SK-N-SH (cell line): ENCODE measurements at regions not wholly inside any gene's neighbourhood (a gene's known extent, or its start where the extent isn't known, plus 50 kb on each side); places are given as distances from the start of the nearest gene placed in this dataset.

Source experiments
- CTCF ChIA-PET: fragments of 300-600, 350-600 bp; formaldehyde crosslinking; extraction: SDS; loops from one replicate; lab custom pipeline; 2021; lab: Yijun Ruan, JAX
- POLR2A ChIA-PET: fragments of 350-600 bp; sonication (Branson Sonifier 250); formaldehyde crosslinking; extraction: SDS; loops from one replicate; lab custom pipeline; 2020; ENCODE audit warnings: antibody characterized with exemption, inconsistent platforms; lab: Yijun Ruan, JAX
- DNase-seq: peaks from one replicate; pipeline ENCODE4 v3.0.0; 2012
- H2AFZ ChIP-seq: fragments of 200-600 bp; sonication (generic); 2 replicates; pipeline ENCODE4 v1.8.1; 2016; ENCODE audit warnings: antibody characterized with exemption, mild to moderate bottlenecking, low read depth
- H3F3A ChIP-seq: fragments of 200-600 bp; sonication (generic); replicated peaks from 2 replicates; pipeline ENCODE3; 2016; ENCODE audit warnings: antibody characterized with exemption, mild to moderate bottlenecking; ENCODE audit not compliant: insufficient read depth
- H3K27ac ChIP-seq, 2 experiments: fragments of 200-500 bp in 1 of 2; fragments of 200-600 bp in 1 of 2; sonication (Bioruptor generic) in 1 of 2; sonication (generic), shearing (Covaris generic) in 1 of 2; 2 replicates each; pipeline versions ENCODE4 v1.5.1 to v1.6.1; 2014 to 2016; ENCODE audit warnings: low read depth in 2 of 2, inconsistent platforms in 1 of 2, low read length in 1 of 2, mild to moderate bottlenecking in 1 of 2, mixed read lengths in 1 of 2
- H3K27me3 ChIP-seq: fragments of 200-600 bp; sonication (generic), shearing (Covaris generic); 2 replicates; pipeline ENCODE4 v1.6.1; 2016; ENCODE audit warnings: mixed run types; ENCODE audit not compliant: insufficient read depth
- H3K36me3 ChIP-seq, 2 experiments: fragments of 200-500 bp in 1 of 2; fragments of 200-600 bp in 1 of 2; sonication (Bioruptor generic) in 1 of 2; sonication (generic) in 1 of 2; replicated peaks in 1 of 2; 2 replicates each; pipeline versions ENCODE3 to v1.5.1; 2014 to 2016; ENCODE audit warnings: low read length in 1 of 2, mild to moderate bottlenecking in 1 of 2; ENCODE audit not compliant: insufficient read depth in 2 of 2, control insufficient read depth in 1 of 2
- H3K4me1 ChIP-seq, 2 experiments: fragments of 200-500 bp in 1 of 2; fragments of 200-600 bp in 1 of 2; sonication (Bioruptor generic) in 1 of 2; sonication (generic), shearing (Covaris generic) in 1 of 2; 2 replicates each; pipeline versions ENCODE4 v1.5.1 to v1.6.1; 2014 to 2016; ENCODE audit warnings: low read depth in 1 of 2, low read length in 1 of 2, mixed run types in 1 of 2; ENCODE audit not compliant: insufficient read depth in 2 of 2, control insufficient read depth in 1 of 2
- H3K4me2 ChIP-seq: fragments of 200-600 bp; sonication (generic), shearing (Covaris generic); 2 replicates; pipeline ENCODE4 v1.6.1; 2017; ENCODE audit warnings: mixed run types
- H3K4me3 ChIP-seq, 2 experiments: fragments of 200-500 bp in 1 of 2; fragments of 200-600 bp in 1 of 2; sonication (Bioruptor generic) in 1 of 2; sonication (generic), shearing (Covaris generic) in 1 of 2; 2 replicates each; pipeline versions ENCODE4 v1.5.1 to v1.8.1; 2014 to 2016; ENCODE audit warnings: low read depth in 2 of 2, inconsistent platforms in 1 of 2, low read length in 1 of 2, mild to moderate bottlenecking in 1 of 2, mixed read lengths in 1 of 2, moderate library complexity in 1 of 2
- H3K79me2 ChIP-seq: fragments of 200-600 bp; sonication (generic); 2 replicates; pipeline ENCODE4 v1.8.1; 2017; ENCODE audit warnings: mild to moderate bottlenecking; ENCODE audit not compliant: insufficient read depth
- H3K9ac ChIP-seq: fragments of 200-600 bp; sonication (generic); 2 replicates; pipeline ENCODE4 v1.6.1; 2017; ENCODE audit warnings: mixed run types
- H3K9me2 ChIP-seq: fragments of 200-600 bp; sonication (generic); 2 replicates; pipeline ENCODE4 v1.6.1; 2017; ENCODE audit warnings: mixed run types
- H3K9me3 ChIP-seq: fragments of 200-600 bp; sonication (generic); 2 replicates; pipeline ENCODE4 v1.6.1; 2017; ENCODE audit warnings: mixed run types, mild to moderate bottlenecking, moderate library complexity
- H4K20me1 ChIP-seq: fragments of 200-600 bp; sonication (generic); 2 replicates; pipeline ENCODE4 v1.6.1; 2017; ENCODE audit warnings: mild to moderate bottlenecking, mixed run types; ENCODE audit not compliant: insufficient read depth
- ELF1 ChIP-seq: IDR thresholded peaks from 2 replicates; pipeline ENCODE4 v1.4.0; 2012
- EP300 ChIP-seq, 2 experiments: IDR thresholded peaks; 2 replicates each; pipeline versions ENCODE4 v1.4.0 to v1.6.1; 2012; ENCODE audit warnings: borderline replicate concordance in 1 of 2, low read depth in 1 of 2, low read length in 1 of 2
- FOXM1 ChIP-seq: IDR thresholded peaks from 2 replicates; pipeline ENCODE4 v1.4.0; 2012; ENCODE audit warnings: low read depth, mild to moderate bottlenecking
- GABPA ChIP-seq: IDR thresholded peaks from 2 replicates; pipeline ENCODE4 v1.4.0; 2012; ENCODE audit warnings: low read depth, mild to moderate bottlenecking
- RAD21 ChIP-seq: IDR thresholded peaks from 2 replicates; pipeline ENCODE4 v1.6.1; 2012; ENCODE audit warnings: mild to moderate bottlenecking, low read length
- RFX5 ChIP-seq: IDR thresholded peaks from 2 replicates; pipeline ENCODE4 v1.6.1; 2012; ENCODE audit warnings: mild to moderate bottlenecking, improper control_type of control experiment, low read length
- RXRA ChIP-seq: IDR thresholded peaks from 2 replicates; pipeline ENCODE4 v1.4.0; 2012; ENCODE audit warnings: low read depth, mild to moderate bottlenecking, borderline replicate concordance
- SIN3A ChIP-seq: IDR thresholded peaks from 2 replicates; pipeline ENCODE4 v1.6.1; 2012; ENCODE audit warnings: low read depth, mild to moderate bottlenecking, low read length, moderate library complexity, borderline replicate concordance
- SMC3 ChIP-seq: IDR thresholded peaks from 2 replicates; pipeline ENCODE4 v1.6.1; 2012; ENCODE audit warnings: low read depth, low read length, improper control_type of control experiment
- TAF1 ChIP-seq: IDR thresholded peaks from 2 replicates; pipeline ENCODE4 v1.6.1; 2012; ENCODE audit warnings: low read depth, mild to moderate bottlenecking, low read length, moderate library complexity, borderline replicate concordance
- YY1 ChIP-seq: IDR thresholded peaks from 2 replicates; pipeline ENCODE4 v1.4.0; 2012; ENCODE audit warnings: low read depth, mild to moderate bottlenecking
- WGBS: methylation state at CpG from one replicate; pipeline ENCODE4 v1.1.6; 2017; ENCODE audit warnings: low lambda C conversion rate; 5-methylcytosine and 5-hydroxymethylcytosine counted together
- TF ChIP-seq, protein P1 (sequence below): fragments of 150-350 bp; IDR thresholded peaks from 2 replicates; pipeline ENCODE4 v1.6.1; 2017; ENCODE audit warnings: antibody characterized with exemption, low read length, low read depth, borderline replicate concordance
- TF ChIP-seq, protein P2 (sequence below): IDR thresholded peaks from 2 replicates; pipeline ENCODE4 v1.4.0; 2012; ENCODE audit warnings: low read depth, borderline replicate concordance
- TF ChIP-seq, protein P3 (sequence below): IDR thresholded peaks from 2 replicates; pipeline ENCODE4 v1.6.1; 2012; ENCODE audit warnings: mild to moderate bottlenecking, low read depth, low read length, moderate library complexity
- TF ChIP-seq, protein P4 (sequence below): IDR thresholded peaks from 2 replicates; pipeline ENCODE4 v1.4.0; 2012; ENCODE audit warnings: low read depth

DNA sequence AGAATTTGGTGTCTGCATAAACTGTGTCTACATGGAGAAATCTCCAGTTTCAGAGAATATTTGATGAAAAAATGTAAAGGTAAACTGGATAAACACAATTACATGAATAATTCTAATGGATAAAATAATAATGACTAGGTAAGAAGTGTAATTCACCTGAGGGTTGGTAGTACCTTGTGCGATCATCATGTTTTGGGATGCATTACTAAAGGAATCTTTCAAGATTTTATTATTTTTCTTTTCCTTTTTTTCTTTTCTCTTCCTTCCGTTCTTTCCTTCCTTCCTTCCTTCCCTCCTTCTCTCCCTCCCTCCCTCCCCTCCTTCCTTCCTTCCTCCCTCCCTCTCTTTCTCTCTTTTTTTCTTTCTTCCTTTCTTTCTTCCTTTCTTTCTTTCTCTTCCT lies 818.7 kb downstream of the LTN1 start:
- H4K20me1 ChIP-seq = no peaks in the 10 kb centered on the region
- H3K4me1 ChIP-seq = no peaks in the 10 kb centered on the region; a peak in 1 of 4 replicates
- no peaks in the 10 kb centered on the region for H3K27me3 ChIP-seq
- no peaks in the 10 kb centered on the region for H3K36me3 ChIP-seq
- TF ChIP-seq GABPA = no peak
- no peak for TF ChIP-seq YY1
- TF ChIP-seq RFX5 = no peak
- TF ChIP-seq RAD21 = no peak
- TF ChIP-seq, protein P1, sequence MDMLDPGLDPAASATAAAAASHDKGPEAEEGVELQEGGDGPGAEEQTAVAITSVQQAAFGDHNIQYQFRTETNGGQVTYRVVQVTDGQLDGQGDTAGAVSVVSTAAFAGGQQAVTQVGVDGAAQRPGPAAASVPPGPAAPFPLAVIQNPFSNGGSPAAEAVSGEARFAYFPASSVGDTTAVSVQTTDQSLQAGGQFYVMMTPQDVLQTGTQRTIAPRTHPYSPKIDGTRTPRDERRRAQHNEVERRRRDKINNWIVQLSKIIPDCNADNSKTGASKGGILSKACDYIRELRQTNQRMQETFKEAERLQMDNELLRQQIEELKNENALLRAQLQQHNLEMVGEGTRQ = no peak
- TF ChIP-seq, protein P2, sequence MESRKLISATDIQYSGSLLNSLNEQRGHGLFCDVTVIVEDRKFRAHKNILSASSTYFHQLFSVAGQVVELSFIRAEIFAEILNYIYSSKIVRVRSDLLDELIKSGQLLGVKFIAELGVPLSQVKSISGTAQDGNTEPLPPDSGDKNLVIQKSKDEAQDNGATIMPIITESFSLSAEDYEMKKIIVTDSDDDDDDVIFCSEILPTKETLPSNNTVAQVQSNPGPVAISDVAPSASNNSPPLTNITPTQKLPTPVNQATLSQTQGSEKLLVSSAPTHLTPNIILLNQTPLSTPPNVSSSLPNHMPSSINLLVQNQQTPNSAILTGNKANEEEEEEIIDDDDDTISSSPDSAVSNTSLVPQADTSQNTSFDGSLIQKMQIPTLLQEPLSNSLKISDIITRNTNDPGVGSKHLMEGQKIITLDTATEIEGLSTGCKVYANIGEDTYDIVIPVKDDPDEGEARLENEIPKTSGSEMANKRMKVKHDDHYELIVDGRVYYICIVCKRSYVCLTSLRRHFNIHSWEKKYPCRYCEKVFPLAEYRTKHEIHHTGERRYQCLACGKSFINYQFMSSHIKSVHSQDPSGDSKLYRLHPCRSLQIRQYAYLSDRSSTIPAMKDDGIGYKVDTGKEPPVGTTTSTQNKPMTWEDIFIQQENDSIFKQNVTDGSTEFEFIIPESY = no peak
- TF ChIP-seq EP300 (IDR thresholded peaks at IDR 0.05; ENCODE audit: borderline replicate concordance in 1 of 2, low read depth in 1 of 2, low read length in 1 of 2) = no peak
- TF ChIP-seq, protein P3, sequence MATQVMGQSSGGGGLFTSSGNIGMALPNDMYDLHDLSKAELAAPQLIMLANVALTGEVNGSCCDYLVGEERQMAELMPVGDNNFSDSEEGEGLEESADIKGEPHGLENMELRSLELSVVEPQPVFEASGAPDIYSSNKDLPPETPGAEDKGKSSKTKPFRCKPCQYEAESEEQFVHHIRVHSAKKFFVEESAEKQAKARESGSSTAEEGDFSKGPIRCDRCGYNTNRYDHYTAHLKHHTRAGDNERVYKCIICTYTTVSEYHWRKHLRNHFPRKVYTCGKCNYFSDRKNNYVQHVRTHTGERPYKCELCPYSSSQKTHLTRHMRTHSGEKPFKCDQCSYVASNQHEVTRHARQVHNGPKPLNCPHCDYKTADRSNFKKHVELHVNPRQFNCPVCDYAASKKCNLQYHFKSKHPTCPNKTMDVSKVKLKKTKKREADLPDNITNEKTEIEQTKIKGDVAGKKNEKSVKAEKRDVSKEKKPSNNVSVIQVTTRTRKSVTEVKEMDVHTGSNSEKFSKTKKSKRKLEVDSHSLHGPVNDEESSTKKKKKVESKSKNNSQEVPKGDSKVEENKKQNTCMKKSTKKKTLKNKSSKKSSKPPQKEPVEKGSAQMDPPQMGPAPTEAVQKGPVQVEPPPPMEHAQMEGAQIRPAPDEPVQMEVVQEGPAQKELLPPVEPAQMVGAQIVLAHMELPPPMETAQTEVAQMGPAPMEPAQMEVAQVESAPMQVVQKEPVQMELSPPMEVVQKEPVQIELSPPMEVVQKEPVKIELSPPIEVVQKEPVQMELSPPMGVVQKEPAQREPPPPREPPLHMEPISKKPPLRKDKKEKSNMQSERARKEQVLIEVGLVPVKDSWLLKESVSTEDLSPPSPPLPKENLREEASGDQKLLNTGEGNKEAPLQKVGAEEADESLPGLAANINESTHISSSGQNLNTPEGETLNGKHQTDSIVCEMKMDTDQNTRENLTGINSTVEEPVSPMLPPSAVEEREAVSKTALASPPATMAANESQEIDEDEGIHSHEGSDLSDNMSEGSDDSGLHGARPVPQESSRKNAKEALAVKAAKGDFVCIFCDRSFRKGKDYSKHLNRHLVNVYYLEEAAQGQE = no peak
- no peak for TF ChIP-seq SIN3A
- no peak for TF ChIP-seq TAF1
- no peak for TF ChIP-seq ELF1
- no peak for TF ChIP-seq SMC3
- TF ChIP-seq, protein P4, sequence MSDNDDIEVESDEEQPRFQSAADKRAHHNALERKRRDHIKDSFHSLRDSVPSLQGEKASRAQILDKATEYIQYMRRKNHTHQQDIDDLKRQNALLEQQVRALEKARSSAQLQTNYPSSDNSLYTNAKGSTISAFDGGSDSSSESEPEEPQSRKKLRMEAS = no peak
- TF ChIP-seq RXRA = no peak
- TF ChIP-seq FOXM1 = no peak
- H3K79me2 ChIP-seq = no peaks in the 10 kb centered on the region
- H3F3A ChIP-seq = no peaks in the 10 kb centered on the region
- H3K27ac ChIP-seq = no peak overlapping the region
- no peak overlapping the region for H2AFZ ChIP-seq
- no peak overlapping the region for H3K4me2 ChIP-seq
- H3K9me3 ChIP-seq = no peaks in the 10 kb centered on the region
- WGBS = 71% methylated on average over 2 of the region's 2 CpGs
- no peak for DNase-seq
- no peak overlapping the region for H3K4me3 ChIP-seq
- ChIA-PET POLR2A (no interaction called here), CTCF (no interaction called here)
- no peaks in the 10 kb centered on the region for H3K9me2 ChIP-seq
- H3K9ac ChIP-seq = no peak overlapping the region
